NCI-H128 (cell line): ENCODE measurements at regions not wholly inside any gene's neighbourhood (a gene's known extent, or its start where the extent isn't known, plus 50 kb on each side); places are given as distances from the start of the nearest gene placed in this dataset.

Source experiments
- DNase-seq: peaks from one replicate; lab custom pipeline; 2025; ENCODE audit not compliant: unreplicated experiment; lab: John Stamatoyannopoulos, UW

DNA sequence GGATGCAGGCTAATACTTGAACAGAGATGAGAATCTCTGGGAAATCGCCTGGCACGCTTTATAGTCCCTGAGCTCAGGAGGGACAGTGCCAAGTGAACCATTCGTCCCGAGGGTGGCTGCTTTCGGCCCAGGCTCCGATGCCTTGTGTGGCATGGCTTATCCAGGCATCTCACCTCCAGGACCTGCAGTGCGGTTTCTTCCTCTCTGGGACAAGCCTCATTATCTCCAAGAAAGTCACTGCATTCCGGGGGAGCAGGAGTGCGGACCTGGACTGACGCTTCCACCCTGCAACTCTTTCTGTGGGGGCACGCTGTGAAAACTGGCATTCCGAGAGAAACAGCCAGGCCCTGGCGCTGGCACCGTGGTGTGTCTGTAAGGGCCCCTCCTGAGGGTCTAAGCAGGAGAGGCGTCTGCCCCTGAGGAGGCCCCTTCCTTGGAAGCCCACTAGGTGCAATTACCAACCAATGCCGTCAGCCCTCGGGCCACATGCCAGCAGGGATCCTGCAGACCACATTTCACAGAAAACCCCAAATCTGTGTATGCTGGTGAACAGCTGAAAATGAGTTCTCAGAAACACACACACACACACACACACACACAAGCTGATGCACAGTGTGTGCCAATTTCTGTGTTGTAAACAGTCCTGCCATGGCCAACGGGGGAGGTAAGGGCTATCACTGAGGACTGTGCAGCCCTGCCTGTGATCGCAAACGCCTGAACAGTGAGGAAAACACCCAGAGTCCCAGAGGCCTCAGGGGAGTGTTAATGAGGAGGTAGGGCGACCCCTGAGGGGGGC, 351.9 kb upstream of the SALL3 start:
- DNase-seq = no peak

DNA sequence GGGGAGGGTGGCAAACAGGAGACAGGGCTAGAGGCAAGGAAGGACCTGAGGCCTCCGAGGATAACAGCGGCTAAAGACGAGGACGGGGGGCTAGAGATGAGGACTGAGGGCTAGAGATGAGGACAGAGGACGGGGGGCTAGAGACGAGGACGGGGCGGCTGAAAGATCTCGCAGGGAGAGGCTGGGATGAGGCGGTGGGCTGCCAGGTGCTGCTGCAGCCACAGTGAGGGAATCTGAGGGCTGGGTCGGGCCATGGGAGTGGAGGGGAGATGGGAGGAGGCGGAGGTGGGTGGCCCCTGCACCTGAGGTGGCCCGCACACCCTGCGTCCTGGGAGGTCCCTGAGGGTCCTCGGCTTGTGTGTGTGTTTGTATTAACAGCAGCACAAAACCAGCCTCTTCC, 350.2 kb upstream of the SALL3 start:
- no peak for DNase-seq

DNA sequence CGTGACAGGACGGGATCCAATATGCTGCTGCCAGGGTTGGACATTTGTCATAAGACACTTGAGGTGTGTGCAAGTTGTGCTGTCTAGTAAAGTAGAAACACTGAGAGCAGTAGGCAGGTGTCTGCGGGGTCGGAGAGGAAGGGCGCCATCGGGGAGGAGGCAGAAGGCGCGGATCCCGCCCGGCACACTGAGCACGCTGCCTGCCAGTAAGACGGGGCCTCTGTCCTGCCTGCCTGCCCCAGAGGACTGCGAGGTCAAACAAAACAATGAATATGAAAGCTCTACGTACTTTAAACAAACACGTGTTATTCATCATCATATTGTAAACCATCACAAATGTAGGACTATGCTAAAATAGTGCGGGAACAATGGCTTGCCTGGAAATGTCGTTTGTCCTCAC, 349.3 kb upstream of the SALL3 start:
- no peak for DNase-seq

DNA sequence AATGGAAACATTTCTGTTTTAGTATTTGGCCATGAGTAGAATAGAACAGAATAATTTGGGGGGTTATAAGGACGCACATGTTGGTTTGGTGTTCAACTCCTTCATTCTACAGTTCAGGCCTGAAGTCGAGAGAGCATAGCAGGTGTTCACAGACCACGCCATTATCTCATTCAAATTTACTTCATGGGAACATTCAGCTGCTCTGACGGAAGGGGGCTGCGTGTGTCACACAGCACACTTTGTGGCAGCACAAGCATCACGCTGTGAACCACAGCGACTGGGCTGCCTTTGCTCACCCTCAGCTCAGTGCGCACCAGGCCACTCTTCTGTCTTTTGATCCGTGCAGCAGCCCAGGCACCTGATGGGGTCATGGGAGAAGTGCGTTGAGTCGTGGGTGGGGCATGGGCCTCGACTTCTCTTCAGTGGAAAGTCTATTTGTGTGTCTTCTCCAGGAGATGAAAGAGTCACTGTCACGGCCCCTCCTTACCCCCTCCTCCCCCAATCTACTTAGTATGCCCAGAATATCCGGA, 348.6 kb upstream of the SALL3 start:
- DNase-seq = no peak

DNA sequence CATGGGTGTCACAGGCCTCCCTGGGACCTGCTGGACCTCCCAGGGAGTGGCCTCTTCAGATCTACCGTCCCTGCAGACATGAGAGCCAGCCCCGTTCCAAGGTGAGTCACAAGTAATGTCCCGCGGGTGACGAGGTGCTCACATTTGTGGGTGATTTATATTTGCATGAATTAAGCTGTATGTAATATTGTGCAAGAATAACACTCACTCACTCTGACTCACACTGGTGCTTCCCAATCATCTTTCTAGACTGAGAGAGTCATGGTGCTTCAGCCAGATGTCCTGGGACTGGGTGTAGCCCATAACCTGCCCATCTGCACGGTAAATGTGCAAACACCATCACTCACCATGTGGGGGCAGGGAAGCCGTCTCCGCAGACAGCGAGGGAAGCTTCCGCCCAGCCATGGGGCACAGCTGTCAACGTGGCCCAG, 347.5 kb upstream of the SALL3 start:
- no peak for DNase-seq

DNA sequence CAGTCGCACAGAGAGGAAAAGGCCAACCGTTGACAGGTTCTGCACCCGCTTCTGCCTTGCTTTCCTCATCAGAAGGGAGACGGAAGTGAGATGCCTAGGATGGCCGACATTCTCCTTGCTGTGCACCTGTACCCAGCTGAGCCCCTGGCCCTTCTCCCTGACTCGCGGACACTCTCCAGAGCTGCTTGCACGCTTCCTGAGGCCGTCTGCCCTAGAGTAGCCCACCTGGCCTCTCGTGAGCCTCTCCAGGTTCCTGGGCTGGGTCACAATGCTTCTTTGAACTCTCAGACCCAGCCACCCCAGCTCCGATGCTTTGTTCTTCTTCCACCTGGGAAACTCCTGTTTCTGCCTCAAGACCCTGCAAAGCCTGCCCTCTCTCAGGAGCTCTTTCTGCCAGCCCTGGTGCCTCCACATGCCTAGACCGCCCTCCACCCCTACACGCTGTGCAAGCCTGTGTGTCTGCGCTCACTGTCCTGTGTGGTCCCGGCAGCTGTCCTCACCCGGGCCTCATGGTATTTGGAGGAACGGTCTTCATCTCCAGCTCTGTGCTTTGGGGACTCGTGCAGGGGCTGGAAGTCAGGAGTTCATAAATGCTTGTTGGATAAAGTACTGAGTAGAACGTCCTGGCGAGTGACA, 345.4 kb upstream of the SALL3 start:
- no peak for DNase-seq

DNA sequence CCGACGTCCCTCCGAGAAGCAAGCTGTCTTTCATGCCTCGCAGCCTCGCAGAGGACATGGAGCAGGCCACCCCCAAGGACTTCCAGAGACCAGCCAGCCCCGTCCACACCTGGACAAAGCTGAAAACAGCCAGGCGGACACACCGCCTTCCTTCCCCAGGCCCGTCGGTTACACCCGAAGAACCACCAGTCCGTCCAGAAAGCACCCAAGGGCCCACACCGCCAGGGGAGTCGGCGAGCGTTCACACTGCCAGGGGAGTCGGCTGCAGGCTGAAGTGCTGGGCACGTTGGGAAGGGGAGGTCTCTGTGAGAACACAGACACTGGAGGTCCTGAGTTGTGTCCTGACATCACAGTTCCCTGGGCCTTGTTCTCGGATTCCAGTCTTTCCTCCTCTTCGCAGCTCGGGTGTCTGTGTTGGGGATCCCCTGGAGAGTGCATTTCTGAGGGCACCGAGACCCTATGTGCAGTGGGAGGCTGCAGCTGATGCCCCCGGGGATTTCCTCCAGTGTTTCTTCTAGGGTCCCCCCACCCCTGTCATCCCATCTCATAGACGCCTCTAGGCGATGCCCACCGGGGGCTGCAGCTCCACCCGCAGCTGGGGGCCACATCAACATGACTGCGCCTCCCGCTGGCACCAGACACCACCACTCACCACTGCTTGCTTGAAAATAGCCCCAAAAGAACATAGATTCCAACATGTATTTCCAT, 344.4 kb upstream of the SALL3 start:
- no peak for DNase-seq

DNA sequence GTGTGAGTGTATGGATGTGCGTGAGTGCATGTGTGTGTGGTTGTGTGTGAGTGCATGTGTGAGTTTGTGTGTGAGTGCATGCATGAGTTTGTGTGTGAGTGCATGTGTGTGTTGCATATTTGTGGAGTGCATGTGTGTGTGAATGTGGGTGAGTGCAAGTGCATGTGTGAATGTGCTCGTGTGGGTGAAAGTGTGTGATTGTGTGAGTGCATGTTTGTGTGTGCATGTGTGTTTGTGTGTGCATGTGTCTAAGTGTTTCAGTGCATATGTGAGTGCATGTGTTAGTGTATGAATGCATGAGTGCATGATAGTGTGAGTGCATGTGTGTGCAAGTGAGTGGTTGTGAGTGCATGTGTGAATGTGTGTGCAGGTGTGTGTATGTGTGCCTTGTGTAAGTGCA, 343.4 kb upstream of the SALL3 start:
- DNase-seq = no peak

DNA sequence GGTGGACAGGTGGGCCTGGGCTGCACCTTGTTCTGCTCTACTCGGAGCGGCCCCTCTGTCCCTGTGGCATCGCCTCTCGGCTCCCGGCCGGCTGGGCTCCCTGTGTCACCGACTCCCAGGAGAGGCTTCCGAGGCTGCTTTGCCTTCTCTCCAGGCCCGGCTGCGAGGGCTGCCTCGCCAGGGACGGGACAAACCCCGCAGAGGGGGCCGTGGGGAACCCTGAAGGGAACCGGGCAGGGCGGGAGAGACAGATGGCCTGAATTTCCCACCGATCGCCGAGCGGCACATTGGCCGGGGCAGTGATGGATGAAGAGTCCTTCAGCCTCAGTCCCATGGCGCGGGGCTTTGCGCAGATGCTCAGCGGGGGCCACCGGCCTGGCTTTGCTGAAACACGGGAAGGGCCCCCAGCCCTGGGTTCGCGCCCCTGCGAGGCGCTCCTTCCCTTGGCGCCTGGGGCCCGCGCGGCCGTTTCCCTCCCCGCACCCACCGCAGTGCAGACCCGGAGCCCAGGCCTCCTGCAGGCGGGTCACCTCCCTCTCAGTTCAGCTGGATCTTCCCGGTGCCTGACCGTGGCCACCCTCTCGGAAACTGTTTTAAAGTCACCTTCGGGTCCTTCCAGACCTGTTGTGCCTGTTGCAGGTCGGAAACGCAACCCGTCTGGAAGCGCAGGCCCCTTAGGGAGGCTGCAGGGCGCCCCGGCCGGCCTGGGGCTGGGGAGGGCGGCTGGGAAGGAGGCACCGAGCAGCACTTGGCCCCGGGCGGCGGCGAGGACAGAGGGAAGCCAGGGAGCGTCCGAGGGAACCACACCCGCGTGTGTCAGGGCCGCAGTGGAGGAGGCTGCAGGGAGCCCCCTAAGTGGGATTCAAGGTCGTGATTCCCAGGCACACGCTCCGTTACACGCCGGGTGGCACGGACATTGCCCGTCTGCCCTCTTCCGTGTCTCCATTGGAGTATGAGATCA, 341.9 kb upstream of the SALL3 start:
- DNase-seq = no peak

DNA sequence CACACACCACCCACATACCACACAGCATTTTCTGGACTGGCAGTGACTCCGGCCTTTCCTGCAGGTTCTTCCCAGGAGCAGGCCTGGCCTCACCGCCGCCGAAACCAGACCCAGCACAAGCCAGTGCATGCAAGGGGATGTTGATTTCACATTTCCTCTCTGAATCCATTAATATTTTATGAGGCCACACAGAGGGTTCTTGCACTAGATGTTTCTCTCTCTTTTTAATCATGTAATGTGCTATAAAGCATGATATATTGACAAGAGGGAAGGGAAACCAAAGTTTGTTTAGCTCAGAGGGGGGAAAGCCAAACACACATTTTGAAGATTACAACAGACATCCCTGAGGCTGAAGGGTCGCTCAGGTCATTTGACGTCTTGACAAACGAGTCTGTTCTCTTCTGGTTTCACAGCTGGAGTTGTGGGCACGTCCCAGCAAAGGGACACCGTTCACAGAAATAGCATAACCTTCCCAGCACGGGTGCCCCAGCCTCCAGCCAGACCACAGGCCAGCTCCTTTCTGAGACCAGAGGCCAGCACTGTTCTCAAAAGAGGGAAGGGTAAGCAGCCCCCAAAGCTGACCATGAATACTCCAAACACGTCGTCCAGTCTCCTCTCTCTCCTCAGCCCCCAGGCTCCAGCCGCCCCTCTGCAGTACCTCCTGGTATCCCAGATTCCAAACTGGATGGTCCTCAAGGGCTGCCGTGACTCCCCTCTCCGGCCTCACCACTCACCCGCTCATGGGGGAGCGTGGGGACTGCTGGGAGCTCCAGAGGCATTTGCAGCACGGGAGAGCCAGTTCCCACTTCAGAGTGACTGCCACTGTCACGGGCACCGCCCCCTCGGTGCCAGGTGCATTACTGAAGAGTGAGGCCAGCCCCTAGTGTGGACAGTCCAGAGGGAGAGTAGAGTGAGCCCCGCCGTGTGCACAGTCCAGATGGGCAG, 340.3 kb upstream of the SALL3 start:
- DNase-seq = no peak

DNA sequence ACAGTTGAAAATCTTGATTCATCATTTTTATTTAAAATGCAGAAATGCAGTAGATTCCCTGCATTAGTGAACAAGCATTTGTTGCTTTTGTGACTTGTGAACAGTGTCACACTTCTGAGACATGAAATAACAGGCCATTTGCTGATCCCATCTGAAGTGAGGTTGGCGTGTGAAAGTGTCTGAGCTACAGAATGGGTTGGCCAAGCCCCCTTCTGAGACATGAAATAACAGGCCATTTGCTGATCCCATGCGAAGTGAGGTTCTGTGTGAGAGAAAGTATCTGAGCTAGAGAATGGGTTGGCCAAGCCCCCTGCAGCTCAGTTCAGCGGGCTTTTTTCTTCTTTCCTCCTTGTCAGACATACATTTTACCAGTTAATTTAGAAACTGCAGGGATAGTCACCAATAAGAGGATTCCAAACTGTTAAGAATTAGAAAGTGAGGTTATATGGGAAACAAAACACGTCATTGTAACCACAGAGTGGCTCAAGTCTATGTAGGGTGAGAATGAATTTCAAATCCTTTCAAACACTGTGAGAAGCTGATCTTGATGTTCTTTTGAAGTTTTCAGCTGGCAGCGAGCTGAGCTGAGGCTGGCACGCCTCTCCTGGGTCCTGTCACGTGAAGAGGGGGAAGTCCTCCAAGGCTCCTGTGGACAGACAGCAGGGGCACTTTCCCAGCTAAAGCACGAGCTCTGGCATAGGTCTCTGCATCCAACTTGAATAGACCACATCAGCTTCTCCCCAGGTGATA, 339.2 kb upstream of the SALL3 start:
- DNase-seq = no peak

DNA sequence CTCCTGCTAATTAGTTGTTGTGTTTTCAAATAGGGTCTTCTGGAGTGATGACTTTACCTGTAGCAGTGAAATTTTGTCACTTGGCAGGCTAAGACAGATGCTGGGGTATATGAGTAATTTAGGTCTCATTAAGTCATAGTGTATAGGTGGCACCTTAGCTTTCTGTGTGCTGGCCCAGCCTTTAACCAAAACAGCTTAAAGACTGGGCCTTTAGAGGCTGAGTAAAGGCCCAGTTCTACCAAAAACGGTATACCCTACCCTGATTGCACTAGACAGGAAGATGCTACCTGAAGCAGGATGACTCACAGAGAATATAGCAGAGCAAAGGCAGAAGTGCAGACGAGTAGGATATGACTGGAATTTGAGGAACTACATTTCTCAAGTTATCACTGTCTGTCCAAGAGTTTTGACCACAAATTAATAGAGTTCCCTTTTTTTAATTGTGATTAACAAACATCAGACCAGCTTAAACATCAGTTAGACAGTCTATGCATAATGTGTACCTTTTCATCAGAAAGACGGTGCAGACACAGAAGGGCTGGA, 337.9 kb upstream of the SALL3 start:
- no peak for DNase-seq

DNA sequence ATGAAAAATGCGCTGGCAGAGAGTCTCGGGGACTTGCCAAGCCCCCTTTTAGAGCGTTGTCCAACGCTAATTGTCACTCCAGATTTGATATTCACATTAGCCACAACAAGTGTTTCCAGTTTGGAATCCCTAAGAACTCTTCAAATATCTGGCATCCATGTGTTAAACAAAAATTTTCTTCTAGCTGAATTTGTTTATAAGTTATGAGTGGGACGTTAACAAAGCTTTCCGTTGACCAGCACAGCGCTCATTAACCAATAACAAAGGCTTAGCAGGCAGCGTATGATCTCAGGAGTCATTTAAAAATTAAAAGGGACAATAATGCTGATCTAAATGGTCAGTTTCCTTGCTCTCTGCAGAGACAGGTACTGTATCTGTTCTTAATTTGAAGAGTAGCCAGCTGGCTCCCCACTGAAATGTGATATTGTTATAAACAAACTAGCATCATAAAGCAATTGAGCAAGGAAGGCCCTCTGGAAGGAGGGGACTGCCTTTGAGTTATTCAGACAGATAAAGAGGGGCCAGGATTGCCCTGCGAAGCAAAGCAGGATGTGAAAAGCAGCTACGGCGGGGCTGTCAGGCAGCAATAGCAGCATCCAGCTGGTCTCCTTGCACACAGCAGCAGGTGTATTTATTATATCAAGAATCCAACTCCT, 337.2 kb upstream of the SALL3 start:
- peak; percentile 20 for DNase-seq

DNA sequence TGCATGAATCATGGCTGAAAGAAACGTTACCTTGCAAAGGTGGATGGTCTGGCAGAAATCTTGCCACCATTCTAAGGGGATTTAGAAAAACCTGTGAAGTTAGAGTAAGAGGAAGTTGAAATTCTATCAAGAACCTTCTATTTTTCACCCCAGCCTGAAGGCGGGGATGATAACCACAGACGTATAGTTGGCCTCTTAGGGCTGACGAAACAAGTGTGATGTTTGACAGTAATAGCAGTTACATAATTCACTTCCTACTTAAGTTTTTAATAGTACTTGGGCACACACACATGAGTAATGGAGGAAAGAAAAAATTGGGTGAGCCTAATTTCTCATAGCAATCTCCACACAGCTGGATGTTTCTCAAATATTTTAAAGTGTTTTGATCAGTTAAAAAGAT, 336.6 kb upstream of the SALL3 start:
- DNase-seq = no peak

DNA sequence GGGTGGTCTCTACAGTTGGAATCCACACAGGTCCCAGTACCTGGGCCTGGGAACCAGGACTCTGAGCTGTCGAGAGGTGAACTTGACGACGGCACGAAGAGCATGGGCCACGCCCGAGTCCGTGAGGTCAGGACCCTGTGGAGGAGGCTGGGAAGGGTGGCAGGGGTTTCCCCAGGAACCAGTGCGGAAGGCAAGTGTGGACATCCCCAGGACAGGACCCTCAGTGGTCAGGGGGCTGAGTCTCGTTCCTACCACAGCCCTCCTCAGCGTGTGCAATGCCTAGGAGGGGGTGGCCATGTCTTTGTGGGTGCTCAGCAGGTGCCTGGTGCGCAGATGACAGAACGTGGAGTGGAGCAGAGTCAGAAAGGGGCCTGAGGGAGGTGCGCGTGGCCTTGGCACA, 335.6 kb upstream of the SALL3 start:
- no peak for DNase-seq

DNA sequence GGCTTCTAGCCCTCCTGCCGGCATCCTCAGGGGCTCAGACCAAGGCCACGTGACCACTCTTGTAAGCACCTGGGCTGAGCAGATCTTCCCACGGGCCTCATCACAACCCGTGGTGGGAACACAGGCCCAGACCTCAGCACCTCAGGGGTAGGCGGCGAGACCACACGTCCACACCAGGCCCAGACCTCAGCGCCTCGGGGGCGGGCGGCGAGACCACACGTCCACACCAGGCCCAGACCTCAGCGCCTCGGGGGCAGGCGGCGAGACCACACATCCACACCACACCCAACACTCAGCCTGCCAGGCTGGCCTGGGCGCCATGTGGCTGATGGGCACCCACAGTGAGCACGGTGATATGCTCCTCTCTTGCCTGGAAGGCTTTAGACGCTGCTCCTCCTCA, 334.4 kb upstream of the SALL3 start:
- no peak for DNase-seq

DNA sequence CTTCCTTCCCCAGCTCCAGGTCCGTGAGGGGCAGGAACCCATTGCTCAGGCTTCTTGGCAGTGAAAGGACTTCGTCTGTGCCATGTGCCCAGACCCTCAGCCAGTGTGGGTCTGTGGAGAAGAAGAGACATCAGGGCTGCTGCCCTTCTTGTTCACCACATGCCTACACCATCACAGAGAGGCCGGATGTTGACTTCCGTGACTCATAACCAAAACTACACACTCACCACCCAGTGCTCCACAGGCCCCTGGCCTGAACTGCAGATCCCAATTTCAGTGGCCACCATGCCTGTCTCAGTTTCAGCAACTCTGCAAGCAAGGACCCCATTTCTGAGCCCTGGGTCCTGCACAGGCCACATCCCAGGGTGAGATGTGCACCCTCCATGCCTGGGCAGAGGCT, 332.6 kb upstream of the SALL3 start:
- DNase-seq = no peak

DNA sequence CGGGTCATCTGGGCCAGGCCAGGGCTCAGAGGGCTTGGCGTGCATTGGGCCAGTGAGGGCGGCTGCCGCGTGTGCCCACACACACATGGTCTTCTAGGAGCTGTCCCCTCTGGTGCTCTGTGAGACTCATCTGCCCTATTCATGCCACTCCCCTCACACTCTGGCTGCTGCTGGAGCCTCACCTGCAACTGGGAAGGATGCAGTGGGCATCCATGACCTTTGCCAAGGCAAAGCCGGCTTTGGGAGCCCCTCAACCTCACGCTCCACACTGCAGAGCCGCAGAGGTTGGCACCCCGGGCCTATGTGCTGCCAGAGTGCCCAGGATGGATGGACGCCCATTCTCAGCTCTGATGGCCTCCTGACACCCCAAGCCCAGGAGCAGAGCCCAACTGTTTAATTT, 330.2 kb upstream of the SALL3 start:
- DNase-seq = no peak
